HepG2 (cell line): ENCODE measurements at regions not wholly inside any gene's neighbourhood (a gene's known extent, or its start where the extent isn't known, plus 50 kb on each side); places are given as distances from the start of the nearest gene placed in this dataset.

Experiments
- ZMYM3 ChIP-seq: sonication (generic); formaldehyde crosslinking; IDR thresholded peaks from 2 replicates; pipeline ENCODE4 v1.5.1; 2020; ENCODE audit warnings: mild to moderate bottlenecking, missing genetic modification reagents
- TF ChIP-seq, protein P1 (sequence below): sonication (generic); formaldehyde crosslinking; IDR thresholded peaks from 2 replicates; pipeline ENCODE4 v1.5.0; 2020; ENCODE audit warnings: mild to moderate bottlenecking, missing genetic modification reagents, moderate library complexity

DNA sequence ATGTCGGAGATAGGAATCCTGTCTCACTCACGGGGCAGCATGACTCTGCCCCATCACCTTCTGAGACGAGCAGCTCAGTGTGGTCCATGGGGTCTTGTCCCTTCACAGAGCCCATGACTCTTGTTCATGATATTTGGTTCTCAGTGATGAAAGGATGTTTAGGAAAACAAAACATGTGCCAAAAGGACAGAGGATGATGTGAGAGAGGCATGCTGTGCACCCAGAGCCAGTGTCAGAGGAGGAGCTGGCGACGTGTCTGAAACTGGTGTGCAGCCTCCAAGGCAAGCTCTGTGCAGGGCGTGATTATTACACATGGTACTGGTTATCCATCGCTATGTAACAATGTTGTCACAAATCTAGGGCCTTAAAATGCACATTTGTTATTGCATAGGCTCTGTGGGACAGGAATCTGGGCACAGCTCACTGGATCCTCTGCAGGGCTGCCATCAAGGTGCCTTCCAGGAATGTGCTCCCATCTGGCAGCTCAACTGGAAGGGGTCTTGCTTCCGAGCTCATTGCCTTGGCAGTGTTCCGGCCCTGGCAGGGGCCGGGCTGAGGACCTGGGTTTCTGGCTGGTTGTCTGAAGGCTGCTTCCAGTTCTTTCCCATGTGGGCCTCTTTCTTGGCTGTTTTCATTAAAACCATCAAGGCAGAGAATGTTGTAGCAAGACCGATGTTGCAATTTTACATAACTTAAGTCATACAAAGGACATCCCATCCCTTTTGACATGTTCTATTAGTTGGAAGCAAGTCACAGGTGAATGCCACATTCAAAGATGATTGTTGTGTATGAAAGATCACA, 175.4 kb downstream of the ERMARD start:
- no peak for TF ChIP-seq ZMYM3 (CRISPR knock-in tag)
- TF ChIP-seq, protein P1, sequence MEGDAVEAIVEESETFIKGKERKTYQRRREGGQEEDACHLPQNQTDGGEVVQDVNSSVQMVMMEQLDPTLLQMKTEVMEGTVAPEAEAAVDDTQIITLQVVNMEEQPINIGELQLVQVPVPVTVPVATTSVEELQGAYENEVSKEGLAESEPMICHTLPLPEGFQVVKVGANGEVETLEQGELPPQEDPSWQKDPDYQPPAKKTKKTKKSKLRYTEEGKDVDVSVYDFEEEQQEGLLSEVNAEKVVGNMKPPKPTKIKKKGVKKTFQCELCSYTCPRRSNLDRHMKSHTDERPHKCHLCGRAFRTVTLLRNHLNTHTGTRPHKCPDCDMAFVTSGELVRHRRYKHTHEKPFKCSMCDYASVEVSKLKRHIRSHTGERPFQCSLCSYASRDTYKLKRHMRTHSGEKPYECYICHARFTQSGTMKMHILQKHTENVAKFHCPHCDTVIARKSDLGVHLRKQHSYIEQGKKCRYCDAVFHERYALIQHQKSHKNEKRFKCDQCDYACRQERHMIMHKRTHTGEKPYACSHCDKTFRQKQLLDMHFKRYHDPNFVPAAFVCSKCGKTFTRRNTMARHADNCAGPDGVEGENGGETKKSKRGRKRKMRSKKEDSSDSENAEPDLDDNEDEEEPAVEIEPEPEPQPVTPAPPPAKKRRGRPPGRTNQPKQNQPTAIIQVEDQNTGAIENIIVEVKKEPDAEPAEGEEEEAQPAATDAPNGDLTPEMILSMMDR (CRISPR knock-in tag), result no peak
